Kidney (tissue), 13 donors: ENCODE measurements at regions not wholly inside any gene's neighbourhood (a gene's known extent, or its start where the extent isn't known, plus 50 kb on each side); places are given as distances from the start of the nearest gene placed in this dataset.

Experiments used
- DNase-seq, 5 donors: peaks; one replicate each; pipeline ENCODE4 v3.0.0-alpha.2; 2013 to 2020
- FAIRE-seq: peaks from 2 replicates; lab custom pipeline; 2012; peaks lifted over from hg19 to GRCh38; lab: Jason Lieb, UNC
- H3K27ac ChIP-seq, 2 donors: one replicate each; pipeline ENCODE4 v1.7.0; 2013; ENCODE audit warnings: low read depth in 2 of 2, low read length in 2 of 2, inconsistent platforms in 1 of 2
- H3K27me3 ChIP-seq: one replicate; pipeline ENCODE4 v1.7.1; 2013; ENCODE audit warnings: low read length, inconsistent platforms; ENCODE audit not compliant: control insufficient read depth, insufficient read depth
- H3K36me3 ChIP-seq, 3 donors: one replicate each; pipeline versions ENCODE4 v1.7.0 to v1.7.1; 2013; ENCODE audit warnings: low read length in 3 of 3, control low read depth in 1 of 3, inconsistent platforms in 1 of 3; ENCODE audit not compliant: insufficient read depth in 3 of 3, control insufficient read depth in 2 of 3
- H3K4me1 ChIP-seq, 3 donors: one replicate each; pipeline versions ENCODE4 v1.7.0 to v1.7.1; 2013; ENCODE audit warnings: low read length in 3 of 3, inconsistent platforms in 1 of 3, low read depth in 1 of 3; ENCODE audit not compliant: control insufficient read depth in 2 of 3, insufficient read depth in 2 of 3
- H3K4me3 ChIP-seq, 3 donors: one replicate each; pipeline versions ENCODE4 v1.7.0 to v1.8.1; 2013; ENCODE audit warnings: low read length in 3 of 3, control low read depth in 1 of 3, inconsistent platforms in 1 of 3
- H3K9ac ChIP-seq, 3 donors: one replicate each; pipeline versions ENCODE4 v1.7.0 to v1.7.1; 2013; ENCODE audit warnings: low read length in 3 of 3, control low read depth in 1 of 3, inconsistent platforms in 1 of 3
- H3K9me3 ChIP-seq, 3 donors: one replicate each; pipeline versions ENCODE4 v1.7.0 to v1.7.1; 2013; ENCODE audit warnings: low read length in 3 of 3, control low read depth in 1 of 3, inconsistent platforms in 1 of 3; ENCODE audit not compliant: control insufficient read depth in 2 of 3, insufficient read depth in 1 of 3
- intact Hi-C: fragments of 100-400 bp; cut with DNase I; formaldehyde crosslinking; loops from one replicate; pipeline ENCODE4 v1.11.1; 2022
- TF ChIP-seq, protein P1 (sequence below): IDR thresholded peaks from 3 replicates; pipeline ENCODE4 v1.5.1; 2012; ENCODE audit warnings: mild to moderate bottlenecking, moderate library complexity, borderline replicate concordance; ENCODE audit not compliant: insufficient read depth; ENCODE audit errors: extremely low read depth
- donor health status: control.
- donor health status: control.
- donor health status: control.
- donor health status: control.
- donor health status: control.
- donor health status: DM: yes; HTN: yes; CAD: no.
- donor health status: Normal renal cell carcinoma (clear cell type).

DNA sequence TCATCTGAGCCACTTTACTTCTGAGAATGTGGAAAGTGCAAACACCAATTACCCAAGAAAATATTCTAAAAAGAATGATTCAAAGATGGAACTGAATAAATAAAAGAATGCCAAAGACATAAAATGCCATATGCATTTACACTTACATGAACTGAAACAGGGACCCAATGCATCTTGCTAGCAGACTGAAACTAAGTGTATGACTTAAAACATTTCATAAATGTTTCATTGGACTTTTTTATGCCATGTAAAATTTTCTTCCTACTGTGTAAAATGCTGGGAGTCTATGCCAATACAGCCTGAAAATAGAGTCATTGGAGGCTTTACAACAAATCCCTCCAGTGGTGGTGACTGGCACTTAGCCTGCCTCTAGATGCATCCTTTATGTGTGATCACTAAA lies 735.1 kb upstream of the CCDC54 start:
- DNase-seq: no peak
- H3K4me1 ChIP-seq: no peaks in the 10 kb centered on the region
- H3K27me3 ChIP-seq: no peaks in the 10 kb centered on the region
- H3K36me3 ChIP-seq: no peaks in the 10 kb centered on the region
- H3K27ac ChIP-seq: no peak overlapping the region
- H3K4me3 ChIP-seq: no peak overlapping the region
- TF ChIP-seq, protein P1, sequence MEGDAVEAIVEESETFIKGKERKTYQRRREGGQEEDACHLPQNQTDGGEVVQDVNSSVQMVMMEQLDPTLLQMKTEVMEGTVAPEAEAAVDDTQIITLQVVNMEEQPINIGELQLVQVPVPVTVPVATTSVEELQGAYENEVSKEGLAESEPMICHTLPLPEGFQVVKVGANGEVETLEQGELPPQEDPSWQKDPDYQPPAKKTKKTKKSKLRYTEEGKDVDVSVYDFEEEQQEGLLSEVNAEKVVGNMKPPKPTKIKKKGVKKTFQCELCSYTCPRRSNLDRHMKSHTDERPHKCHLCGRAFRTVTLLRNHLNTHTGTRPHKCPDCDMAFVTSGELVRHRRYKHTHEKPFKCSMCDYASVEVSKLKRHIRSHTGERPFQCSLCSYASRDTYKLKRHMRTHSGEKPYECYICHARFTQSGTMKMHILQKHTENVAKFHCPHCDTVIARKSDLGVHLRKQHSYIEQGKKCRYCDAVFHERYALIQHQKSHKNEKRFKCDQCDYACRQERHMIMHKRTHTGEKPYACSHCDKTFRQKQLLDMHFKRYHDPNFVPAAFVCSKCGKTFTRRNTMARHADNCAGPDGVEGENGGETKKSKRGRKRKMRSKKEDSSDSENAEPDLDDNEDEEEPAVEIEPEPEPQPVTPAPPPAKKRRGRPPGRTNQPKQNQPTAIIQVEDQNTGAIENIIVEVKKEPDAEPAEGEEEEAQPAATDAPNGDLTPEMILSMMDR: no peak
- no peak for FAIRE-seq
- H3K9me3 ChIP-seq: no peaks in the 10 kb centered on the region
- no peak overlapping the region for H3K9ac ChIP-seq
- intact Hi-C loops: no loop called here

DNA sequence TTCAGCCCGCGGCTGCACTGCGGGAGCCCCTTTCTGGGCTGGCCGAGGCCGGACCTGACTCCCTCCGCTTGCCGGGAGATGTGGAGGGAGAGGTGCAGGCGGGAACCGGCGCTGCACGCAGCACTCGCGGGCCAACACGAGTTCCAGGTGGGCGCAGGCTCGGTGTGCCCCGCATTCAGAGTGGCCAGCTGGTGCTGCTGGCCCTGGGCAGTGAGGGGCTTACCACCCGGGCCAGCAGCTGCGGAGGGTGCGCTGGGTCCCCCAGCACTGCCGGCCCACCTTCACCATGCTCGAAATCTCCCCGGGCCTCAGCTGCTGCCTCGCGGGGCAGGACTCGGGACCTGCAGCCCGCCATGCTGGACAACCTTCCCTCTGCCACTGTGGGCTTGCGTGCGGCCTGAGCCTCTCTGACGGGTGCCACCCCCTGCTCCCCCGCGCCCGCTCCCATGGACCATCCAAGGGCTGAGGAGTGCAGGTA lies 733.5 kb upstream of the CCDC54 start:
- no peak overlapping the region for H3K4me3 ChIP-seq
- FAIRE-seq (no peak), DNase-seq (peak in 2 of 5 donors; percentile 27 to 71)
- H3K9ac ChIP-seq: no peak overlapping the region
- intact Hi-C loops: no loop called here
- H3K9me3 ChIP-seq: no peaks in the 10 kb centered on the region
- H3K4me1 ChIP-seq: no peaks in the 10 kb centered on the region
- no peaks in the 10 kb centered on the region for H3K36me3 ChIP-seq
- H3K27ac ChIP-seq: no peak overlapping the region
- no peaks in the 10 kb centered on the region for H3K27me3 ChIP-seq
- TF ChIP-seq, protein P1: no peak

DNA sequence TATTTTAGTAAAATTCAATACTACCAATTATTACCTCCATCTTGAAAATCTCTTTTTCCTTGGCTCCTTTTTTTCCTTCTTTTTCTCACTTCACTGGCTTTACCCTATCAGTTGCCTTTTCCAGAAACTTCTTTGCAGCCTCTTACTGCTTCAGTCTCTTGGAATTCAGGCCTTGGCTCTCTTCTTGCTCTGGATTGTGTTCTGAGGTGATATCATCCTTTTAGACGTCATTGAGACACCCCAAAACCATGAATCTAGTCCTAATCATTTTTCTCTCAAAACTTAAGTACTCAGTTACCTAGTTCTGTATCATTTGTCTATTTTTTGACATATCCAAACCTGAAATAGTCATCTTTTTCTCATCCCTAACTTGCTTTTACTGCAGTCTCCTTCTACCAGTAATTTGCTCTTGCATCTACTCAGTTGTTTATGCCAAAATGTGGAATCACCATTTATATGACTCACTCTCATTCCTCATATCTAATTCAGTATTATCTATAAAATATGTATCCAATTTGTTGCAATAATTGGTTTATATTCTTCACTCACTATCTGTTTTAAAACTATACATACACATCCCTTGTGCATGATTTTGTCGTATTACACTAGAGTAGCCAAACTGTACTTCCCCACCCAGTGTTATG lies 703.2 kb upstream of the CCDC54 start:
- H3K9me3 ChIP-seq: no peaks in the 10 kb centered on the region
- H3K27me3 ChIP-seq: no peaks in the 10 kb centered on the region
- TF ChIP-seq, protein P1: no peak
- intact Hi-C loops: no loop called here
- H3K9ac ChIP-seq: no peak overlapping the region
- FAIRE-seq (no peak), DNase-seq (no peak)
- no peaks in the 10 kb centered on the region for H3K36me3 ChIP-seq
- no peaks in the 10 kb centered on the region for H3K4me1 ChIP-seq
- no peak overlapping the region for H3K27ac ChIP-seq
- H3K4me3 ChIP-seq: no peak overlapping the region

DNA sequence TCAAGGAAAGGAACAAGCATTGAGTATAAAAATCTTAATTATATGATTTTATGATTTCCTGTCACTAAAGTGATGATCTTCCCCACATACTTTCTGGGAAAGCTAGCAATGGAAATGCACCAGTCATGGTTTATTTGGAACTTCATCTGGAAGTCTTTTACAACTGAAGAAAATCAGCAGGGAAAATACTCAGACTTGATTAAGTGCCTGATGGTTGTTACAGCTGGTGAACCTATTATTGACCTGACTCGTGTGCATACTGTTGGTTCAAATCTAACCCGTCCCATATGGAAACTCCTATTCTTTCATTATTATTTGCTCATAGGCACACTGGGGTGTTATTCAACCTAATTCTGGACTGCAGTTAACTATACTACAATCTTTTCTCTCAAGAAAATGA lies 701.8 kb upstream of the CCDC54 start:
- intact Hi-C loops: no loop called here
- H3K27me3 ChIP-seq: no peaks in the 10 kb centered on the region
- H3K9me3 ChIP-seq: no peaks in the 10 kb centered on the region
- H3K9ac ChIP-seq: no peak overlapping the region
- FAIRE-seq (no peak), DNase-seq (no peak)
- no peak overlapping the region for H3K27ac ChIP-seq
- TF ChIP-seq, protein P1: no peak
- H3K4me3 ChIP-seq: no peak overlapping the region
- no peaks in the 10 kb centered on the region for H3K36me3 ChIP-seq
- H3K4me1 ChIP-seq: no peaks in the 10 kb centered on the region
